ENCODE measurements at regions not wholly inside any gene's neighbourhood (a gene's known extent, or its start where the extent isn't known, plus 50 kb on each side); places are given as distances from the start of the nearest gene placed in this dataset.

GRCh38 chr2:120945832-120946499 lies 210.3 kb downstream of the GLI2 start:
- H3K4me3 Mint-ChIP-seq: no peak overlapping the region
- H3K9me3 Mint-ChIP-seq (ENCODE audit: low read depth): peaks cover 2% of the 10 kb centered on the region
- H3K27me3 Mint-ChIP-seq: no peaks in the 10 kb centered on the region
- ATAC-seq (no peak), DNase-seq (no peak)
- H3K27ac Mint-ChIP-seq: no peak overlapping the region
- CTCF ChIA-PET: no interaction called here
- peaks cover 12% of the 10 kb centered on the region for H3K4me1 Mint-ChIP-seq
- H3K36me3 Mint-ChIP-seq: no peaks in the 10 kb centered on the region

GRCh38 chr2:120947327-120947726 lies 211.7 kb downstream of the GLI2 start:
- no peak overlapping the region for H3K4me3 Mint-ChIP-seq
- ATAC-seq (no peak), DNase-seq (no peak)
- peaks cover 3% of the 10 kb centered on the region for H3K27me3 Mint-ChIP-seq
- H3K4me1 Mint-ChIP-seq: peaks cover 12% of the 10 kb centered on the region
- no peaks in the 10 kb centered on the region for H3K36me3 Mint-ChIP-seq
- H3K27ac Mint-ChIP-seq: no peak overlapping the region
- peaks cover 2% of the 10 kb centered on the region for H3K9me3 Mint-ChIP-seq (ENCODE audit: low read depth)
- CTCF ChIA-PET: no interaction called here

- CTCF ChIA-PET: no interaction called here
- H3K4me1 Mint-ChIP-seq: peaks cover 12% of the 10 kb centered on the region
- H3K4me3 Mint-ChIP-seq: no peak overlapping the region
- DNase-seq: no peak
- H3K27me3 Mint-ChIP-seq: peaks cover 3% of the 10 kb centered on the region
- H3K27ac Mint-ChIP-seq: no peak overlapping the region
- ATAC-seq: no peak
- H3K9me3 Mint-ChIP-seq (ENCODE audit: low read depth): no peaks in the 10 kb centered on the region
- no peaks in the 10 kb centered on the region for H3K36me3 Mint-ChIP-seq
Measured at GRCh38 chr2:120947982-120948661, 212.5 kb downstream of the GLI2 start.

GRCh38 chr2:120948662-120949011 lies 213.0 kb downstream of the GLI2 start:
- DNase-seq (no peak), ATAC-seq (no peak)
- Mint-ChIP-seq H3K9me3 (ENCODE audit: low read depth) (no peaks in the 10 kb centered on the region), H3K4me3 (no peak overlapping the region), H3K36me3 (no peaks in the 10 kb centered on the region), H3K4me1 (peaks cover 12% of the 10 kb centered on the region), H3K27me3 (peaks cover 3% of the 10 kb centered on the region), H3K27ac (no peak overlapping the region)
- CTCF ChIA-PET: no interaction called here

GRCh38 chr2:120949027-120949956 lies 213.6 kb downstream of the GLI2 start:
- Mint-ChIP-seq H3K4me1 (peaks cover 12% of the 10 kb centered on the region), H3K36me3 (no peaks in the 10 kb centered on the region), H3K27ac (no peak overlapping the region), H3K27me3 (peaks cover 3% of the 10 kb centered on the region), H3K4me3 (no peak overlapping the region), H3K9me3 (ENCODE audit: low read depth) (no peaks in the 10 kb centered on the region)
- ATAC-seq (no peak), DNase-seq (no peak)
- CTCF ChIA-PET: no interaction called here

GRCh38 chr2:120949957-120950590 lies 214.4 kb downstream of the GLI2 start:
- H3K27ac Mint-ChIP-seq: no peak overlapping the region
- CTCF ChIA-PET: no interaction called here
- no peaks in the 10 kb centered on the region for H3K9me3 Mint-ChIP-seq (ENCODE audit: low read depth)
- no peak overlapping the region for H3K4me3 Mint-ChIP-seq
- H3K27me3 Mint-ChIP-seq: peaks cover 3% of the 10 kb centered on the region
- DNase-seq (no peak), ATAC-seq (no peak)
- H3K36me3 Mint-ChIP-seq: no peaks in the 10 kb centered on the region
- peaks cover 12% of the 10 kb centered on the region for H3K4me1 Mint-ChIP-seq

- Mint-ChIP-seq H3K9me3 (ENCODE audit: low read depth) (no peaks in the 10 kb centered on the region), H3K36me3 (no peaks in the 10 kb centered on the region), H3K4me1 (peaks cover 12% of the 10 kb centered on the region), H3K27ac (no peak overlapping the region), H3K27me3 (peaks cover 3% of the 10 kb centered on the region), H3K4me3 (no peak overlapping the region)
- no peak for DNase-seq
- no peak for ATAC-seq
- CTCF ChIA-PET: no interaction called here
Measured at GRCh38 chr2:120951693-120952092, 216.0 kb downstream of the GLI2 start.

GRCh38 chr2:120952318-120952717 lies 216.7 kb downstream of the GLI2 start:
- Mint-ChIP-seq H3K36me3 (no peaks in the 10 kb centered on the region), H3K27me3 (peaks cover 3% of the 10 kb centered on the region), H3K4me1 (peaks cover 12% of the 10 kb centered on the region), H3K9me3 (ENCODE audit: low read depth) (no peaks in the 10 kb centered on the region), H3K4me3 (no peak overlapping the region), H3K27ac (no peak overlapping the region)
- DNase-seq: no peak
- CTCF ChIA-PET: no interaction called here
- no peak for ATAC-seq

- ATAC-seq (no peak), DNase-seq (no peak)
- Mint-ChIP-seq H3K27me3 (peaks cover 3% of the 10 kb centered on the region), H3K27ac (no peak overlapping the region), H3K4me3 (no peak overlapping the region), H3K9me3 (ENCODE audit: low read depth) (no peaks in the 10 kb centered on the region), H3K4me1 (peaks cover 12% of the 10 kb centered on the region), H3K36me3 (no peaks in the 10 kb centered on the region)
- CTCF ChIA-PET: no interaction called here
Measured at GRCh38 chr2:120953066-120953756, 217.5 kb downstream of the GLI2 start.

- no peak for DNase-seq
- H3K9me3 Mint-ChIP-seq (ENCODE audit: low read depth): no peaks in the 10 kb centered on the region
- no peak overlapping the region for H3K4me3 Mint-ChIP-seq
- H3K36me3 Mint-ChIP-seq: no peaks in the 10 kb centered on the region
- H3K4me1 Mint-ChIP-seq: peaks cover 12% of the 10 kb centered on the region
- no peak for ATAC-seq
- H3K27ac Mint-ChIP-seq: no peak overlapping the region
- CTCF ChIA-PET: no interaction called here
- H3K27me3 Mint-ChIP-seq: peaks cover 3% of the 10 kb centered on the region
Measured at GRCh38 chr2:120953843-120954584, 218.3 kb downstream of the GLI2 start.

- H3K9me3 Mint-ChIP-seq (ENCODE audit: low read depth): no peaks in the 10 kb centered on the region
- H3K27me3 Mint-ChIP-seq: peaks cover 3% of the 10 kb centered on the region
- CTCF ChIA-PET: no interaction called here
- DNase-seq (no peak), ATAC-seq (no peak)
- no peaks in the 10 kb centered on the region for H3K36me3 Mint-ChIP-seq
- peaks cover 9% of the 10 kb centered on the region for H3K4me1 Mint-ChIP-seq
- H3K27ac Mint-ChIP-seq: no peak overlapping the region
- no peak overlapping the region for H3K4me3 Mint-ChIP-seq
Measured at GRCh38 chr2:120954939-120955338, 219.3 kb downstream of the GLI2 start.

GRCh38 chr2:120955427-120955826 lies 219.8 kb downstream of the GLI2 start:
- Mint-ChIP-seq H3K27ac (no peak overlapping the region), H3K9me3 (ENCODE audit: low read depth) (no peaks in the 10 kb centered on the region), H3K36me3 (no peaks in the 10 kb centered on the region), H3K4me3 (no peak overlapping the region), H3K4me1 (peaks cover 4% of the 10 kb centered on the region), H3K27me3 (peaks cover 3% of the 10 kb centered on the region)
- CTCF ChIA-PET: no interaction called here
- DNase-seq (no peak), ATAC-seq (no peak)
